Gastrocnemius medialis (tissue), 4 donors: ENCODE measurements at regions not wholly inside any gene's neighbourhood (a gene's known extent, or its start where the extent isn't known, plus 50 kb on each side); places are given as distances from the start of the nearest gene placed in this dataset.

Source experiments
- POLR2A ChIP-seq, 2 donors: fragments of 450-650 bp; IDR thresholded peaks; one replicate each; pipeline ENCODE4 v1.6.1; 2017; ENCODE audit warnings: antibody characterized with exemption in 2 of 2, mild to moderate bottlenecking in 2 of 2, moderate library complexity in 2 of 2
- TF ChIP-seq, protein P1 (sequence below), 5 experiments: fragments of 450-650 bp in 3 of 5; fragments of 200-600 bp in 2 of 5; sonication (generic) in 2 of 5; IDR thresholded peaks in 4 of 5; conservative IDR thresholded peaks in 1 of 5; 1 replicate in 4 of 5; 2 replicates in 1 of 5; pipeline ENCODE4 v1.5.1; 2016 to 2019; ENCODE audit warnings: antibody characterized with exemption in 5 of 5, mild to moderate bottlenecking in 3 of 5, moderate library complexity in 3 of 5

DNA sequence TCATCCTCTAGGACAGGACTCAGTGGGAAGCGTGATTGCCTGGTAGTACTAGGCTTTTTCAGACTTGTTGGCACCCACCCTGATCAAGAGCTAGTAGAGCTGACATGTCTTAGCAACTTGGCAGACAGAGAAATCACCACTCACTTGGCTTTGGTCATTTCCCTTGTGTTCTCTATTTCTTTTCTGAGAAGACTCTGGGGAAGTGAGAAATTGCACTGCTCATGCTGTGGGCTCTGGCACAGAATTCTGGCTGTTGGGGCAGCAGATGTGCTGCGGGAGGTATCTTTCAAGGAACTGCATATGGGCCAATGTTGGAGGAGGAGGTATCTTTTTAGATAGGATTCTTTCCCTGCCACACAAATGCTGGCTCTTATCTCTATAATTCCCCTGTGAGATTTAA is 529.1 kb upstream of the MEX3C start:
- no peak for TF ChIP-seq POLR2A (IDR thresholded peaks at IDR 0.05)
- TF ChIP-seq, protein P1, sequence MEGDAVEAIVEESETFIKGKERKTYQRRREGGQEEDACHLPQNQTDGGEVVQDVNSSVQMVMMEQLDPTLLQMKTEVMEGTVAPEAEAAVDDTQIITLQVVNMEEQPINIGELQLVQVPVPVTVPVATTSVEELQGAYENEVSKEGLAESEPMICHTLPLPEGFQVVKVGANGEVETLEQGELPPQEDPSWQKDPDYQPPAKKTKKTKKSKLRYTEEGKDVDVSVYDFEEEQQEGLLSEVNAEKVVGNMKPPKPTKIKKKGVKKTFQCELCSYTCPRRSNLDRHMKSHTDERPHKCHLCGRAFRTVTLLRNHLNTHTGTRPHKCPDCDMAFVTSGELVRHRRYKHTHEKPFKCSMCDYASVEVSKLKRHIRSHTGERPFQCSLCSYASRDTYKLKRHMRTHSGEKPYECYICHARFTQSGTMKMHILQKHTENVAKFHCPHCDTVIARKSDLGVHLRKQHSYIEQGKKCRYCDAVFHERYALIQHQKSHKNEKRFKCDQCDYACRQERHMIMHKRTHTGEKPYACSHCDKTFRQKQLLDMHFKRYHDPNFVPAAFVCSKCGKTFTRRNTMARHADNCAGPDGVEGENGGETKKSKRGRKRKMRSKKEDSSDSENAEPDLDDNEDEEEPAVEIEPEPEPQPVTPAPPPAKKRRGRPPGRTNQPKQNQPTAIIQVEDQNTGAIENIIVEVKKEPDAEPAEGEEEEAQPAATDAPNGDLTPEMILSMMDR (IDR thresholded peaks at IDR 0.05 in 4 of 5, conservative IDR thresholded peaks at IDR 0.05 in 1 of 5): no peak
